Umbilical cord (tissue), 1 donor: ENCODE measurements at regions not wholly inside any gene's neighbourhood (a gene's known extent, or its start where the extent isn't known, plus 50 kb on each side); places are given as distances from the start of the nearest gene placed in this dataset.
"Not testable (repeated sequence)": the region's sequence is repeated elsewhere in the genome, so short reads cannot be mapped to it uniquely, and the experiment has no call there.

Experiments
- DNase-seq: peaks from one replicate; pipeline ENCODE4 v3.0.0-alpha.2; 2015; ENCODE audit warnings: low spot score

- no peak for DNase-seq
Measured at GRCh38 chr4:54852602-54853001, 194.8 kb downstream of the KIT start.

DNA sequence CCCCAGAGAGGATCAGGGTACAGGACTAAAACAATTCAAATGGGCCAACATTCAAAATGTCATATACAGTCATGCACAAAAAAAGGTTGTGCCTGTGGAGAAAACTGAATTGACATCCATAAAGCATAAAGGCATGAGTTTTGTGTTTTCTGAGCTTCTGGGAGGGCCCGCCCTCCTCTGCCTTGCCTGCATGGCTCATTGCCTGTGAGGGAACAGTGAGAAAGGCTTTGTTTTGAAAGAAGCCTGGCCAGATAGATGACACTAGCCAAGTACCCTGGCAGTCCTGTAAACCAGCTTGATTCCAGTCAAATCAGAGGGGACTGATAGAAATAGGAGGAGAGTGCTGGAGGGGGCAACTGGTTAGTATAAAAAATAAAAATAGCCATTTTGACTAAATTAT, 194.3 kb downstream of the KIT start:
- DNase-seq: no peak

DNA sequence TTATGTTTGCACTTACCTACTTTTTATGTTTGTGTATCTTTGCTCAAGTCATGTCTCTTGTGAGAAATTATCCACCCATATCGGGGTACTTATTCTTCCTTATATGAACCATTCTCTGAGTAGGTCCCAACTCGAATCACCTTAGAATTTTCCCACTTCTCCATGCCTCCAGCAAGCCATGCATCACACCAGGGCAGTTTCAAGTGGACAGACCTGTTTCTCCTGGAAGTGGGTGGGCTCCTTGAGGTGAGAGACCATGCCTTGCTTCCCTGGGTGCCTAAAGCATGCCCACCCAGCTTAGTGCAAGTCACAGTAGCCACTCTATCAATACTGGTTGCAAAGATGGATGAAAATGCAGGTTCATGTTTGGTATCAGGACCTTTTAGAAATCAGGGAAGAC, 187.2 kb downstream of the KIT start:
- no peak for DNase-seq

DNA sequence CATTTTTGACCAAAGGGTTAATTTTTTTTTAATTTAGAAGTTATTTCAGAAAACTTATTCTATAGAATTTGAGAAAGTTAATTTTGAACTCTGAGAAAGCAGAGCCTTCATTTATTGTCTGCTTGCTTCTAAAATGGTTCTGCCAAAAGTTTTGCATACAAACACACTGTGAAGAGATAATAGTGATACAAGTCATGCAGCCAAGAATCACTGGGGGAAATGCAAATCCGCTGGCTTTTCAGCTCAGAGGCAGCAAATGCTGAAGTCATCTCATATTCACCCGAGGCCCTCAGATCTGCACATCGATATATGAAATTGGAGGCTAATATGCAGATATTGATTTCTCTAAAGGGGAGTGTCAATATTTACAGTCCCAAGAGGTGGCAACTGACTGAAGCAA, 186.2 kb downstream of the KIT start:
- no peak for DNase-seq

- no peak for DNase-seq
Measured at GRCh38 chr4:54843106-54843505, 185.3 kb downstream of the KIT start.

DNA sequence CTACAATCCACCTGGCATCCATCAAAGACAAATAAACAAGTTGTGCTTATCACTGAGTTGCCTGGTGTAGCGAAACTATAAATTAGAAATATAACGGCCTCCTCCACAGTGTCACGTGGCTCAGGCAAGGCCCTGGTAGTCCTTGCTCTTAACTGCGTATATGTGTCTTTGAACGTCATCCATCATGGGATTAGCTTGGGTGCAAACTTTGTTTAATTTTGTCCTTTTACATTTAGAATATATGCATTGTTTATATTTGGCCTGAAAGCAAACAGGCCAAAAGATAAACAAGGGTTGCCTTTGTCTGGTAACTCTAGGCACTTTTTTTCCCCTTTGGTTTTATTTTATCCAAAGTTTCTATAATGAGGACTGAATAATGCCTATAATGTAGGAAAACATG, 184.9 kb downstream of the KIT start:
- DNase-seq: no peak

DNA sequence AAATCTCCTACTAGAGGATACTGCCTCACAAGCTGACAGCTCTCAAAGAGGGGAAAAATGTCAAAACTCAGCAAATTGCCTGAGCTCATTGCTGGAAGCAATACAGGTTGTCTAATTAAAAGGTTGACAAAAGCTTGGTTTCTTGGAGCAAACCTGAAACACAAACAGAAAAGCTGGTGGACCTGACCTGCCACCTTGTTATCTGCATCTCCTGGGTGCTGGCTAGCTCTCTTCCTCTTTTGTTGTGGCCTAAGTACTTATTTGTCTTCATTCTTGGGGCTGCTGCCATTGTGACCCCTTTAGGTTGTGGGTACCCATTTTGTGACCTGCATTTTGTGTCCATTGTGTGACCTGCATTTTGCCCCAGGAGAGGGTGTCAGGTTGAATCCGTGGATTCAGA, 184.5 kb downstream of the KIT start:
- DNase-seq: no peak

GRCh38 chr4:54840992-54841768, 183.4 kb downstream of the KIT start:
- DNase-seq: peak; percentile 22

DNA sequence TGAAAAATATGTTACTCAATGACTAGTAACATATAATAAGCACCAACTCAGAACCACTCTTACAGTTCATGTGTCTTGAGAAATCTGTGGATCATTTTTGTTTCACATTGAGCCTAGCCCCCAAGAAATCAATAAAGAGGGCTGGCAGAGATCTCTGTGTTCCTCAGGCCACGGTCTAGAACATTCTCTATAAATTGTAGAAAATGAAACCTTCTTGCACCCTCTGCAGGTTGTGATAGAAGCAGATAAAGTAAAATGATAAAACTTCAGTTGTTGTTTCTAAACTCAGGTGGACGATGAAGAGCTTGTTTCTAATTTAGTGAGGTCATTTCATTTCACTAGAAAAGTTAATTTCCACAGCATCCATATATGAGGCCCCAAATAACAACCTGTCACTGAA, 182.7 kb downstream of the KIT start:
- DNase-seq: no peak

DNA sequence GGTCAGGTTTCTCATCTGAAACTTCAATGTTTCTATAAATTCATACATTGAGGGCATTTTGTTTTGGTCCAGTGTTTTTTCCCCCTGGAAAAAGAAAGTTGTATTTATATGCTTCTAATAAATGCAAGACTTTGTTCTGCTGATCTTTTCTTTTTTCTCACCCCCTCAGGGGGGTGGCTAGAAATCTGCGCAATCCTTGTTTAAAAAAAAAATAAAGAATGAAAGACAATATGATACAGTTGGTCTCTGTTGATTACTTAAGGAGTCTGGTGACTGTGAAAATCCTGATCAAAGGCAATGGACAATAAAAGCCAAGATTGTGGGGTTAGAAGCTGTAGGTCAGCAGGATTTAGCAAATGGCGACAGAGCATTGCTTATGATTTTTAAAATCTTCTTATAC, 180.5 kb downstream of the KIT start:
- DNase-seq: no peak

GRCh38 chr4:54837576-54838140, 179.9 kb downstream of the KIT start:
- DNase-seq: no peak

DNA sequence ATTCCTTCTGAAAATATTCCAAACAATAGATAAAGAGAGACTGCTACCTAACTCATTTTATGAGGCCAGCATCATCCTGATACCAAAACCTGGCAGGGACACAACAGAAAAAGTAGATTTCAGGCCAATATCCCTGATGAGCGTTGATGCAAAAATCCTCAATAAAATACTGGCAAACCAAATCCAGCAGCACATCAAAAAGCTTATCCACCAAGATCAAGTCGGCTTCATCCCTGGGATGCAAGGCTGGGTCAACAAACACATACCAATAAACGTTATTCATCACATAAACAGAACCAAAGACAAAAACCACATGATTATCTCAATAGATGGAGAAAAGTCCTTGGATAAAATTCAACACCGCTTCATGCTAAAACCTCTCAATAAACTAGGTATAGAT, 170.6 kb downstream of the KIT start:
- DNase-seq: not testable (repeated sequence)

GRCh38 chr4:54823616-54824015, 165.9 kb downstream of the KIT start:
- peak; percentile 6 for DNase-seq

GRCh38 chr4:54819034-54819433, 161.3 kb downstream of the KIT start:
- DNase-seq: no peak

DNA sequence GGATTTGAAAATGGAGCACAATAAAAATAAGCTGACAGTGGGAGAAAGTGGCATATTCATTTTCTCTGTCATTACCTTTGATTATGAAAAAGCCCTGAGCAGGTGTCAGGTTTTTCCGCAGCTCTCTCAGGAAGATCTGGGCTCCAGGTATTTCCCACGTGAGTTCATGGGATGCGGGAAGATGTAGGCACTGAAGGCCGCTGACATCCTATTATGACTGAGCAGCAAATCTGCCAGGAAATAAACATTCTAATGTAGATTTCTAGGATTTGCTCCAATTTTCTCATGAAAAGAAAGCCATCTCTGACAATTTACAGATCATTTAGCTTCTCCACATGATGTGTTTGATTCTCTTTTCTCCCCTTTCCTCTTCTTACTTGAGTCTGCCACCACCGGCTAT, 160.7 kb downstream of the KIT start:
- no peak for DNase-seq

- DNase-seq: no peak
Measured at GRCh38 chr4:54813674-54814073, 155.9 kb downstream of the KIT start.

DNA sequence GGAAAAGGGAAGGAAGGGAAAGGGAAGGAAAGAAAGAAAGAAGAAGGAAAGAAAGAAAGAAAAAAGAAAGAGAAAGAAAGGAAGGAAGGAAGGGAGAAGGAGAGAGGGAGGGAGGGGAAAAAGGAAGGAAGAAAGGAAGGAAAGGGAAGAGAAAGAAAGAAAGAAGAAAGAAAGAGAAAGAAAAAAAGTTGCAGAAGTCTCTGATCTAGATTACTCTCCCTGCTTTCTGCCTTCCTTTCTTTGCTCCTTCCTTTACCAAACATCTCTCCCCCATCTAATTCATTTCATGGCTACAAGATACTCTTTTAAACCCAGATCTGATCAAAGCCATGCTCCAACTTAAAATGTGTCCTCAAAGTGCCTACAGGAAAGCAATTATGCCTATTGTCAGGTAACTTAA, 148.6 kb downstream of the KIT start:
- no peak for DNase-seq

GRCh38 chr4:54802336-54802735, 144.6 kb downstream of the KIT start:
- no peak for DNase-seq

- DNase-seq: no peak
Measured at GRCh38 chr4:54800831-54801530, 143.2 kb downstream of the KIT start.

- no peak for DNase-seq
Measured at GRCh38 chr4:54794579-54794978, 136.8 kb downstream of the KIT start.

GRCh38 chr4:54793856-54794422, 136.2 kb downstream of the KIT start:
- no peak for DNase-seq
